ENCODE measurements at regions not wholly inside any gene's neighbourhood (a gene's known extent, or its start where the extent isn't known, plus 50 kb on each side); places are given as distances from the start of the nearest gene placed in this dataset.
"Not testable (repeated sequence)": the region's sequence is repeated elsewhere in the genome, so short reads cannot be mapped to it uniquely, and the experiment has no call there.

GRCh38 chrX:131862321-131862720 lies 160.8 kb upstream of the STK26 start:
- no CpG with 5 or more reads among the region's 3 CpGs for WGBS, 2 experiments (ENCODE audit: insufficient coverage in 1 of 2, insufficient read length in 1 of 2)
- no peaks in the 10 kb centered on the region for H3K9me3 Mint-ChIP-seq

GRCh38 chrX:131869182-131869581 lies 153.9 kb upstream of the STK26 start:
- no peak overlapping the region for H3K27ac Mint-ChIP-seq
- no peaks in the 10 kb centered on the region for H3K27me3 ChIP-seq (ENCODE audit: control insufficient read depth, insufficient read depth, low read length, poor library complexity, severe bottlenecking)
- H3K27me3 Mint-ChIP-seq (ENCODE audit: insufficient read depth): peaks cover 11% of the 10 kb centered on the region
- no peaks in the 10 kb centered on the region for H3K9me3 Mint-ChIP-seq
- DNase-seq: no peak
- H3K4me3 ChIP-seq (ENCODE audit: low read length): no peak overlapping the region
- H3K36me3 ChIP-seq (ENCODE audit: control insufficient read depth, insufficient read depth, low read length): no peaks in the 10 kb centered on the region
- no peak overlapping the region for H3K4me3 Mint-ChIP-seq
- no peak overlapping the region for H3K9ac ChIP-seq (ENCODE audit: extremely low read depth, low read length, poor library complexity, severe bottlenecking)
- no peaks in the 10 kb centered on the region for H3K36me3 Mint-ChIP-seq (ENCODE audit: low read depth)
- no peak overlapping the region for H3K27ac ChIP-seq (ENCODE audit: low read depth, low read length)
- no peak for TF ChIP-seq CTCF (conservative IDR thresholded peaks at IDR 0.05)
- H3K4me1 ChIP-seq (ENCODE audit: control insufficient read depth, insufficient read depth, low read length): no peaks in the 10 kb centered on the region
- H3K9me3 ChIP-seq (ENCODE audit: control insufficient read depth, low read length): no peaks in the 10 kb centered on the region
- no peaks in the 10 kb centered on the region for H3K4me1 Mint-ChIP-seq

More at GRCh38 chrX:131862321-131862720, 160.8 kb upstream of the STK26 start:
- Histone ChIP-seq H3K4me3 (ENCODE audit: low read length) (no peak overlapping the region), H3K4me1 (ENCODE audit: control insufficient read depth, insufficient read depth, low read length) (no peaks in the 10 kb centered on the region), H3K27me3 (ENCODE audit: control insufficient read depth, insufficient read depth, low read length, poor library complexity, severe bottlenecking) (no peaks in the 10 kb centered on the region), H3K36me3 (ENCODE audit: control insufficient read depth, insufficient read depth, low read length) (no peaks in the 10 kb centered on the region), H3K27ac (ENCODE audit: low read depth, low read length) (no peak overlapping the region), H3K9me3 (ENCODE audit: control insufficient read depth, low read length) (no peaks in the 10 kb centered on the region), H3K9ac (ENCODE audit: extremely low read depth, low read length, poor library complexity, severe bottlenecking) (no peak overlapping the region)
- Mint-ChIP-seq H3K36me3 (ENCODE audit: low read depth) (no peaks in the 10 kb centered on the region), H3K4me3 (no peak overlapping the region), H3K27ac (no peak overlapping the region), H3K27me3 (ENCODE audit: insufficient read depth) (peaks cover 3% of the 10 kb centered on the region), H3K4me1 (no peaks in the 10 kb centered on the region)
- TF ChIP-seq CTCF (conservative IDR thresholded peaks at IDR 0.05): no peak
- no peak for DNase-seq

- no peaks in the 10 kb centered on the region for H3K9me3 ChIP-seq (ENCODE audit: control insufficient read depth, low read length)
- no peaks in the 10 kb centered on the region for H3K27me3 ChIP-seq (ENCODE audit: control insufficient read depth, insufficient read depth, low read length, poor library complexity, severe bottlenecking)
- no peak for TF ChIP-seq CTCF (conservative IDR thresholded peaks at IDR 0.05)
- H3K4me1 ChIP-seq (ENCODE audit: control insufficient read depth, insufficient read depth, low read length): no peaks in the 10 kb centered on the region
- Mint-ChIP-seq H3K27ac (no peak overlapping the region), H3K9me3 (no peaks in the 10 kb centered on the region), H3K36me3 (ENCODE audit: low read depth) (no peaks in the 10 kb centered on the region), H3K27me3 (ENCODE audit: insufficient read depth) (peaks cover 2% of the 10 kb centered on the region), H3K4me1 (no peaks in the 10 kb centered on the region), H3K4me3 (no peak overlapping the region)
- no peak overlapping the region for H3K4me3 ChIP-seq (ENCODE audit: low read length)
- DNase-seq: no peak
- no peak overlapping the region for H3K9ac ChIP-seq (ENCODE audit: extremely low read depth, low read length, poor library complexity, severe bottlenecking)
- no peak overlapping the region for H3K27ac ChIP-seq (ENCODE audit: low read depth, low read length)
- H3K36me3 ChIP-seq (ENCODE audit: control insufficient read depth, insufficient read depth, low read length): no peaks in the 10 kb centered on the region
- WGBS, 2 experiments (ENCODE audit: insufficient coverage in 1 of 2, insufficient read length in 1 of 2): 60 to 80% methylated on average over 1 to 3 of the region's 3 CpGs
These were observed 148.8 kb upstream of the STK26 start for GRCh38 chrX:131874300-131874699.

DNA sequence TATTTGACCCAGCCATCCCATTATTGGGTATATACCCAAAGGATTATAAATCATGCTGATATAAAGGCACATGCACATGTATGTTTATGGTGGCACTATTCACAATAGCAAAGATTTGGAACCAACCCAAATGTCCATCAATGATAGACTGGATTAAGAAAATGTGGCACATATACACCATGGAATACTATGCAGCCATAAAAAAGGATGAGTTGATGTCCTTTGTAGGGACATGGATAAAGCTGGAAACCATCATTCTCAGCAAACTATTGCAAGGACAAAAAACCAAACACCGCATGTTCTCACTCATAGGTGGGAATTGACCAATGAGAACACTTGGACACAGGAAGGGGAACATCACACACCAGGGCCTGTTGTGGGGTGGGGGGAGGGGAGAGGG lies 147.3 kb upstream of the STK26 start:
- H3K4me3 ChIP-seq (ENCODE audit: low read length); H3K9me3 ChIP-seq (ENCODE audit: control insufficient read depth, low read length); H3K27ac Mint-ChIP-seq; H3K4me1 Mint-ChIP-seq; H3K36me3 Mint-ChIP-seq (ENCODE audit: low read depth); DNase-seq; H3K4me3 Mint-ChIP-seq; H3K9me3 Mint-ChIP-seq; H3K9ac ChIP-seq (ENCODE audit: extremely low read depth, low read length, poor library complexity, severe bottlenecking); H3K36me3 ChIP-seq (ENCODE audit: control insufficient read depth, insufficient read depth, low read length); H3K4me1 ChIP-seq (ENCODE audit: control insufficient read depth, insufficient read depth, low read length); H3K27me3 Mint-ChIP-seq (ENCODE audit: insufficient read depth); H3K27ac ChIP-seq (ENCODE audit: low read depth, low read length); H3K27me3 ChIP-seq (ENCODE audit: control insufficient read depth, insufficient read depth, low read length, poor library complexity, severe bottlenecking): not testable (repeated sequence)
- WGBS, 2 experiments (ENCODE audit: insufficient coverage in 1 of 2, insufficient read length in 1 of 2): no CpG with 5 or more reads among the region's 1 CpG
